Fibroblast of mammary gland (primary cell): ENCODE measurements at regions not wholly inside any gene's neighbourhood (a gene's known extent, or its start where the extent isn't known, plus 50 kb on each side); places are given as distances from the start of the nearest gene placed in this dataset.
A peak's percentile ranks its signal among the peaks of the same experiment; 100 is the strongest.

Experiments used
- DNase-seq: peaks from one replicate; pipeline ENCODE4 v3.0.0-alpha.2; 2010; ENCODE audit warnings: low read depth
- H3K4me3 ChIP-seq: 2 replicates; pipeline ENCODE4 v1.5.1; 2011; ENCODE audit warnings: low read depth, mild to moderate bottlenecking, low read length, moderate library complexity; ENCODE audit not compliant: control insufficient read depth
- CTCF ChIP-seq: conservative IDR thresholded peaks from 2 replicates; pipeline ENCODE4 v1.5.1; 2011; ENCODE audit warnings: low read depth, low read length, inconsistent platforms; ENCODE audit not compliant: control insufficient read depth, insufficient read depth

DNA sequence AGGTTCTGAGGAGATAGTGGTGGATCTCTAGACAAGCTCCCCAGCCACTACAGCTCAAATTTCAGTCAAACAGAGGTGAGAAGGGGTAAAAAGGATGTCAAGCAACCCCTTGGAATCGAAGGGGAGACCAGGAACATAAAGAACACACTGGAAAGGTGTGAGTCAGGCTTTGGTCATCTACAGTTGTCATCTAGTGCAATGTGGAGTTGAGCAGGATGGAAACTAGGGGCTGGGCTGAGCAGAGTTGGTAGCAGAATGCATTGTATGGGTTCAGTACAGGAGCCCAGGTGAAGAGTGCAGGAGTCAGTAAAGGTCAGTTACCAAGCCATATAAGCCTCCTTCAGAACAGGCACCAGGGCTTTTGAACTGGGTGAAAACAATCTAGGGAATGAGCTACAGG, 52.7 kb upstream of the VAV3 start:
- no peak for TF ChIP-seq CTCF
- DNase-seq = peak; percentile 45
- H3K4me3 ChIP-seq = no peak overlapping the region

DNA sequence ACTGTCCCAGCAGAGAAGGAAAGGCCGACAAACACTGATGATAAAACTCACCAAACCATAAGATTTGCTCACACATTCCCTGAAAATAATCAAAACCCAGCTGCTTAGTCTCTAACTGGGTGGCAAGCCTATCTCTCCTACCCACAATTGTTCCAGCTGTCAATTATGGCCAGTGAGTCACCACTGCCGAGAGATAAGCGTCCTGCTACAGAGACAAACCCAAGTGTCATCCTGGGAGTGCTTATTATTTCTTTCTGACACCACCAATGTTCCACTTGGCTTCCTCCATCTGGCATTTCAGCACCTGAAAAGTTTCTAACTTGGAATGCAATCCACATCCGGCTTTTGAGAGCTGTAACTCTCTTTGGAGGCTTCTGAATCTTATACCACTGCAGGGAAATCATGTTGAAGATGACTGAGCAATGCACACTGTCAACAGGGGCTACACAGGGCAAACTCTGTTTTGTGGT, 51.5 kb upstream of the VAV3 start:
- TF ChIP-seq CTCF = no peak
- H3K4me3 ChIP-seq = no peak overlapping the region
- DNase-seq = peak; percentile 54
